Hepatocyte (in vitro differentiated cells): ENCODE measurements at regions not wholly inside any gene's neighbourhood (a gene's known extent, or its start where the extent isn't known, plus 50 kb on each side); places are given as distances from the start of the nearest gene placed in this dataset.

Experiments used
- EZH2 ChIP-seq: fragments of 200-600 bp; sonication (generic); IDR thresholded peaks from 2 replicates; pipeline ENCODE4 v1.6.1; 2016; ENCODE audit warnings: antibody characterized with exemption, mild to moderate bottlenecking, borderline replicate concordance
- EZH2phosphoT487 ChIP-seq: fragments of 200-600 bp; sonication (generic); IDR thresholded peaks from one replicate; pipeline ENCODE4 v1.6.1; 2018; ENCODE audit warnings: antibody characterized with exemption, mild to moderate bottlenecking, low read depth, moderate library complexity; ENCODE audit not compliant: unreplicated experiment, severe bottlenecking
- TF ChIP-seq, protein P1 (sequence below): fragments of 200-600 bp; sonication (generic); IDR thresholded peaks from 2 replicates; pipeline ENCODE4 v1.5.1; 2016; ENCODE audit warnings: antibody characterized with exemption, mild to moderate bottlenecking; ENCODE audit not compliant: poor library complexity

DNA sequence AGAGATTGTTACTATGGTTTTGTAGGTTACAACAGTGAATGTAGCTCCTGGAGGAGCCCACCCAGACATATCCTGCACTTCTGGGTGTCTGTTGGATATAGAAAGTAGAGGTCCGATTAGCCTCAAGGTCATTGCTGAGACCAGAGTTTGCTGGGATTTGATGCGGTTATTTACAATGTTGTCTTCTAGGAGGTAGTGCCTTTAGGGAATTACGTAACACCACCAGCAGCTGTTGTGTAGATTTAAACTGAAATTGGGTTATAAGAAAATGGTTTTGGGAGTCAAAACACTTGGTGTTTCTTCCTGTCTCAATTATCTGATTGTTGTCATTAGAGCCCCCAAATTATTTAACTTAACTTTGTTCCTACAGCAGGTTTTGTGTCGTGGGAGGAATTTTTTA is 225.3 kb upstream of the PELI2 start:
- TF ChIP-seq, protein P1, sequence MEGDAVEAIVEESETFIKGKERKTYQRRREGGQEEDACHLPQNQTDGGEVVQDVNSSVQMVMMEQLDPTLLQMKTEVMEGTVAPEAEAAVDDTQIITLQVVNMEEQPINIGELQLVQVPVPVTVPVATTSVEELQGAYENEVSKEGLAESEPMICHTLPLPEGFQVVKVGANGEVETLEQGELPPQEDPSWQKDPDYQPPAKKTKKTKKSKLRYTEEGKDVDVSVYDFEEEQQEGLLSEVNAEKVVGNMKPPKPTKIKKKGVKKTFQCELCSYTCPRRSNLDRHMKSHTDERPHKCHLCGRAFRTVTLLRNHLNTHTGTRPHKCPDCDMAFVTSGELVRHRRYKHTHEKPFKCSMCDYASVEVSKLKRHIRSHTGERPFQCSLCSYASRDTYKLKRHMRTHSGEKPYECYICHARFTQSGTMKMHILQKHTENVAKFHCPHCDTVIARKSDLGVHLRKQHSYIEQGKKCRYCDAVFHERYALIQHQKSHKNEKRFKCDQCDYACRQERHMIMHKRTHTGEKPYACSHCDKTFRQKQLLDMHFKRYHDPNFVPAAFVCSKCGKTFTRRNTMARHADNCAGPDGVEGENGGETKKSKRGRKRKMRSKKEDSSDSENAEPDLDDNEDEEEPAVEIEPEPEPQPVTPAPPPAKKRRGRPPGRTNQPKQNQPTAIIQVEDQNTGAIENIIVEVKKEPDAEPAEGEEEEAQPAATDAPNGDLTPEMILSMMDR = no peak
- TF ChIP-seq EZH2 (no peak), EZH2phosphoT487 (no peak)
